ENCODE measurements at regions not wholly inside any gene's neighbourhood (a gene's known extent, or its start where the extent isn't known, plus 50 kb on each side); places are given as distances from the start of the nearest gene placed in this dataset.
"Not testable (repeated sequence)": the region's sequence is repeated elsewhere in the genome, so short reads cannot be mapped to it uniquely, and the experiment has no call there.

GRCh38 chr1:143755961-143756360, 215.8 kb downstream of the FAM72C start:
- not testable (repeated sequence) for DNase-seq

DNA sequence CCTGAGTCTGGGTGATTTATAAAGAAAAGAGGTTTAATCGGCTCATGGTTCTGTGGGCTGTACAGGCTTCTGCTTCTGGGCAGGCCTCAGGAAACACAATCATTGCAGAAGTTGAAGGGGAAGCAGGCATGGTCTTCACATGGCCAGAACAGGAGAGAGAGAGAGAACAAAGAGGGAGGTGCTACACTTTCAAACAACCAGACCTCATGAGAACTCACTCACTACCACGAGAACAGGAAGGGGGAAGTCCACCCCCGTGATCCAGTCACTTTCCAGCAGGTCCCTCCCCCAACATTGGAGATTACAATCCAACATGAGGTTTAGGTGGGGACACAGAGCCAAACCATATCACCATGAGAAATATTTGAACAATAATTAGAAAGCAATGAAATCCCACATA, 222.9 kb downstream of the FAM72C start:
- DNase-seq = no peak

DNA sequence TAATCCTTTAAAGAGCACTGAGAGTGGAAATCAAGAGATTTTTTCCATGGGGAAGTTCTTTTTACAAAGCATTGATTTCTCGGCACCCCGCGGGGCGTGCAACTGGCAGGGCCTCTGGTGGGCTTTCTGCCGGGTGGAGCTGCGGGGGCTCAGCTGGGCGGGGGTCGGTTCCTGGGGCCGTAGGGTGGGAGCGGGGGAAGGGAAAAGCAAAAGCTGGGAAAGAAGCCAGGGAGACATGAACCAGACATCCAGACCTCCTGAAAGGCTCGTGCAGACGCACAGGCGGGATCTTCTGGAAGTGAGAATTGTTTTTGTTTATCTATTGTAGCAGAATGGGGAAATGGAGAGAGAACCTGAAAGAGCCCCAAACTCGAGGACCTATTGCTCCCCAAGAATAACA, 235.2 kb downstream of the FAM72C start:
- no peak for DNase-seq

- DNase-seq = no peak
Measured at GRCh38 chr1:143735764-143736461, 235.9 kb downstream of the FAM72C start.

DNA sequence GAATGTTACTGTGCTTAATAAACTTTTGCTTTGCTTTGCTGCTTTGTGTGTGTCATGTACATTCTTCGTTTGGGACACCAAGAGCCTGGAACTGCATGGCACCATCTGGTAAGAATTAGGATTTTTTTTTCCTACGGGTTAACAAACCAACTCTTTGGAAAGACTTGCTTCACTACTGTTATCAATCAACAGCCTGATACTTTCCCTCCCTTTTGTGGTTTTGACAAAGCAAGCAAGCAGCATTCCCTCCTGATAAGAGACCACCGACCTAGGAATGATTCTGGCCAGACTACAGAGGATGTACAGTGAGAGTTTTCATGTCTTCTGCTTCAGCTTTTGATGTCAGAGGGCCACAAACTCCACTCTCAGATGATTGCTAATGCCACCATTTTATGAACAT, 237.5 kb downstream of the FAM72C start:
- not testable (repeated sequence) for DNase-seq

GRCh38 chr1:143730890-143731289, 240.9 kb downstream of the FAM72C start:
- DNase-seq = not testable (repeated sequence)

DNA sequence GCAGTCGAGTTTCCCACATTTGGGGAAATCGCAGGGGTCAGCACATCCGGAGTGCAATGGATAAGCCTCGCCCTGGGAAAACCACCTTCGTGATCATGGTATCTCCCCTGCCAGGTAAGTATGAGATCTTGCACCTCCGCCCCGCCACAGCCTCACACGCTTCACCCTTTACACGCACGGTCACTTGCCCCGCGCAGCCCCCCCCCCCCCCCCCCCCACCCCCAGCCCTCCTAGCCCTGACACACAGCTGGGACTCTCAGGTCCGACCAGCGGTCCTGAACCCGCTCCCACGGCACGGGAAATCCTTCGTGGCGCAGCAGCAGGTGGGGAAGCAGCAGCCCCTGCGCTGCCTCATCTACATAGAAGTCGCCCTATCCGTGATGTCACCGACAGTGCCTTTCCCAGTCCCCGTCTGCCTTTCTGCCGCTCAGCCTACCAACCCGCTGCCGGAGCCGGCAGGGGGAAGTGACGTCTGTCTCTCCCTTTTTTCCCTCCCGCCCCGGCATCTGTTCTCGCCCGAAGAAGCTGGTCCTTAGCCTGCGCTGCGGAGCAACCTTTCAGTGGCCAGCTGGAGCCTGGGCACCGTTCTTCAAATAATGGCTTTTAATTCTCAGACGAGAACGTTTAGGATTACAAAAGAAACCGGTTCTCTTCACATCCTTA, 242.2 kb downstream of the FAM72C start:
- DNase-seq = not testable (repeated sequence)

DNA sequence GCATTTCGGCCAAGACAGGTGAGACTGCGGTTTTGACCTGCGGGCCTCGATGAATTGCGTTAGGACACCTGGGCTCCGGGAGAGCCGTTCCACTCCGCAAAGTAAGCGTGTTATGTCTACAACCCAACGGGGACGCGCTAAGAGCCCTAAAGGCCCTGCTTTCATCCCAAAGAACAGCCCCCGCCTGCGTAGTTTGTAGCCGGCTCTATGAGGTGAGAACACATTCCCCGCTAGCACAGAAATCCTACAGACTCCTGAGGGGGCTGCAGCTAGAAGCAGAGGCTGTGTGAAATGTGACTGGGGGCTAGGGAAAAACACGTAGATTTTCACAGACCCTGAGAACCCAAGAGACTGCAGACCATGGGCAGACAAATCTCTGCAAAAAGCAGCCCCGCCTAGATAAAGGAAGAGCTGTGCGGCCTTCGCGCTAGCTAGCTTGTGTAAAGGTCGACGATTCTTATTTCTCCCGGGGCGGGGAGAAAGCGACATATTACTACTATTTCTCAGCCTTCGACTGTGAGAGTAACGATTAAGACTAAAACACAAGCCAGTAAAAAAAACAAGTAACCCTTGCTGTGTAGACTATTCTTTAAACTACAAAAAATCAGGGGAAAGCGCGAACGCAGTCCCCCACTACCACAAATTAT, 242.9 kb downstream of the FAM72C start:
- not testable (repeated sequence) for DNase-seq

- DNase-seq = no peak
Measured at GRCh38 chr1:143727263-143727662, 244.5 kb downstream of the FAM72C start.

DNA sequence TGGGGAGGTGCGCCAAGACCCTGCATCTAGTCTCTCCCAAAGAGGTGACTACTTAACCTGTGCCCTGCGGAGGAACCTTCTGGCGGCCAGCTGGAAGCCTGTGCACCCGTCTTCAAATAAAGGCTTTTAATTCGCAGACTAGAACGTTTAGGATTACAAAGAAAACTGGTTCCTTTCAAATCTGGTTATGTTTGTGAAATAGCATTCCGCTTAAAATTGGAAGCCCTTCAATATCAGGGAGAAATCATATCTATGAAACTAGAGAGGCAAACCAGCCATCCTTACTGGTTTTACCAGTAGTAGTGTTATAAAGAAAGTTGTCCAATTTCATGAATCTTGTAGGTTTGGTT, 250.8 kb downstream of the FAM72C start:
- DNase-seq = no peak

DNA sequence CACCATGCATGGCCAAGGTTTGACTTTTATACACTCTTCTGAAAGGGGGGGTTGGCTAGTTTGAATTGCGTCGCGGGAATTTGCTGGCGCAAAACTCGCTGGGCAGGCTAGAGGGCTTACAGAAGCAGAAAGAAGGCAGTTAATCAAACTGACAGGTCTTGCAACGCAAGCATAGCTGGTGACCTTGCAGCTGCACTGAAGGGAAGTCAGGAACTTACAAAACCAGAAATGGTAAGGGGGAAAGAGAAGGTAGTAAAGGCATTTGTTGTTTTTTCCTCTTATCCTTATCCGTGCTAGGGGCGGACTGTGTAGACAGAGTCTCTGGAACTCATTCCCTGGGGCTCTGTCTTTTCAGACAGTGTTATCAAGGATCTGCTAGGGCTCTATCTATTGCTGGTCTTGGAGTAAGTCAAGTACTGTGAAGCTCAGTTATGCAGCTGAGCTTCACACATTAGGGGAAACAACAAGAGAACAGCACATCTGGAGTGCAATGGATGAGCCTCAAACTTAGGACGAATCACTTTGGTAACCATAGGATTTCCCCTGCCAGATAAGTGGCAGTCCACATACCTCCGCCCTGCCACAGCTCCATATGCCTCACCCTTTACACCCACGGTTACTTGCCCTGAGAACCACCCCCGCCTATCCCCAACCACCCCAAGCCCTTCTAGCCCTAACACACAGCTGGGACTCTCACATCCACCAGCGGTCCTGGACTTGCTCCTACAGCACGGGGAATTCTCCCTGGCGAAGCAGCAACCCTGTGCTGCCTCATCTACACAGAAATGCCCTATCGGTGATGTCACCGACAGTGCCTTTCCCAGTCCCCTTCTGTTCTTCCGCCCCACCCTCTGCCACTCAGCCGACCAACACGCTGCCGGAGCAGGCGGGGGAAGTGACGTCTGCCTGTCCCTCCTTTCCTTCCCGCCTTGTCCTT, 251.4 kb downstream of the FAM72C start:
- no peak for DNase-seq

GRCh38 chr1:143718524-143718923, 253.3 kb downstream of the FAM72C start:
- no peak for DNase-seq

GRCh38 chr1:143718021-143718420, 253.8 kb downstream of the FAM72C start:
- no peak for DNase-seq

DNA sequence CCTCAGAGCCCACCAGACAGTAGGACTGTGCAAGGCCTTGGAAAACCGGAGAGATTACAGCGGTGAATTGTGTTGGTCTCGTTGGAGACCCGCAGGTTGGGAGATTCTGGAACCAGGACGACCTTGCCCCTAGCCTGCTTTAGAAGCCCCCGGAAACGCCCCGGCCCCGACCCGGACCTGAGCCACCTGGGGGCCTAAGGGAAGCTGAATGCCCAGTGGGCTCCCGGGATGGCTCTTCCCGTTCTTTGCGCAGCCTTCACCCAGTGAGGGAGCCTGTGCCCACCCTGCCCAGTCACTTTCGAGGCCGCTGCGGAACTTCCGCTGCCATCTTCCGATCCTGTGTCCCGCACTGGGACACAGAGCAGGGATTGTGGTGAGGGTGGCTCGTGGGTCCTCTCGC, 254.4 kb downstream of the FAM72C start:
- no peak for DNase-seq

- DNase-seq = not testable (repeated sequence)
Measured at GRCh38 chr1:143714913-143715312, 256.9 kb downstream of the FAM72C start.

- not testable (repeated sequence) for DNase-seq
Measured at GRCh38 chr1:143709606-143710259, 262.1 kb downstream of the FAM72C start.

DNA sequence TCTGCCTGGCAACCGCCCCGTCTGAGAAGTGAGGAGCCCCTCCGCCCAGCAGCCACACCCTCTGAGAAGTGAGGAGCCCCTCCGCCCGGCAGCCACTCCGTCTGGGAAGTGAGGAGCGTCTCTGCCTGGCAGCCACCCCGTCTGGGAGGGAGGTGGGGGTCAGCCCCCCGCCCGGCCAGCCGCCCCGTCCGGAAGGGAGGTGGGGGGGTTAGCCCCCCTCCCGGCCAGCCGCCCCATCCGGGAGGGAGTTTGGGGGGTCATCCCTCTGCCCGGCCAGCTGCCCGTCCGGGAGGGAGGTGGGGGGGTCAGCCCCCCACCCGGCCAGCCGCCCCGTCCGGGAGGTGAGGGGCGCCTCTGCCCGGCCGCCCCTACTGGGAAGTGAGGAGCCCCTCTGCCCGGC, 269.0 kb downstream of the FAM72C start:
- not testable (repeated sequence) for DNase-seq

DNA sequence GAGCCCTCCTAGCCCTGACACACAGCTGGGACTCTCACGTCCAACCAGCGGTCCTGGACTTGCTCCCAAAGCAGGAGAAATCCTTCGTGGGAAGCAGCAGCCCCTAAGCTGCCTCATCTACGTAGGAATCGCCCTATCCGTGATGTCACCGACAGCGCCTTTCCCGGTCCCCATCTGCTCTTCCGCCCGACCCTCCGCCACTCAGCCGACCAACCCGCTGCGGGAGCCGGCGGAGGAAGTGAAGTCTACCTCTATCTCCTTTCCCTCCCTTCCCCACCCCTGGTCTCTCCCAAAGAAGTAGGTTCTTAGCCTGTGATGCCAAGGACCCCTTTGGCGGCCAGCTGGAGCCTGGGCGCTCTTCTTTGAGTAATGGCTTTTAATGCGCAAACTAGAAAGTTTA, 272.1 kb downstream of the FAM72C start:
- no peak for DNase-seq

DNA sequence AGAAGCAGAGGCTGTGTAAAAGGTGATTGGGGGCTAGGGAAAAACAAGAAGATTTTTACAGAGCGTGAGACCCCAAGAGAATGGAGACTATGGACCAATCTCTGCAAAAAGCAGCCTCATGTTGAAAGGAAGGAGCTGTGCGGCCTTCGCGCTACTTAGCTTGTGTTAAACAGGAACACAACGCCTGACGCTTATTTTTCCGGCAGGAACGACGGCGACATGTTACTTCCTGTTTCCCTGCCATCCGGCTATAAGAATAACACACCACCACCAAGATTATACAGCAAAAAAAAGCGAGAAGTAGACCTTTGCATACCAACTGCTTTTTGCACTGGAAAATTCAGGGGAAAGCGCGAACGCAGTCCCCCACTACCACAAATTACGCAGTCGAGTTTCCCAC, 272.7 kb downstream of the FAM72C start:
- no peak for DNase-seq

DNA sequence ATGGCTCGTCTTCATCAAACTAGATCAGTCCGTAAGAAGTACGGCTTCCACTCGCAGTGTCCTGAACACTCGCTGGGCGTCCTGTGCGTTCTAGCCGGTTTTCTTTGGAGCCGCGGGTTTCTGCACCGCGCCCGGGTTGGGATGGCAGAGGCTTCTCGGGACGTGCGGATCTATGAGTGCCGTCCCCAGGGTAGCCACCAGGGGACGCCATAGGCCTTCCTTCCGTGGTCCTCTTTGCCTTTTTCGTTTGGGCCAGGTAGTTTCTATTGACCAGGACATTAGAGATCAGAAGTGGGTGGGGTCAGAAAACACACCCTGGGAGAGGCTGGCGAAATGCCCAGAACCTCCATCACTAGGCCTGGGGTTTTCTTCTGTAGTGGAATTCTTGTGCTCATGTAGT, 273.8 kb downstream of the FAM72C start:
- no peak for DNase-seq

GRCh38 chr1:143694085-143694484, 277.7 kb downstream of the FAM72C start:
- no peak for DNase-seq

- DNase-seq = no peak
Measured at GRCh38 chr1:143691971-143692529, 279.7 kb downstream of the FAM72C start.

Data from NCI-H1417 (cell line).